ENCODE measurements at regions not wholly inside any gene's neighbourhood (a gene's known extent, or its start where the extent isn't known, plus 50 kb on each side); places are given as distances from the start of the nearest gene placed in this dataset.

DNA sequence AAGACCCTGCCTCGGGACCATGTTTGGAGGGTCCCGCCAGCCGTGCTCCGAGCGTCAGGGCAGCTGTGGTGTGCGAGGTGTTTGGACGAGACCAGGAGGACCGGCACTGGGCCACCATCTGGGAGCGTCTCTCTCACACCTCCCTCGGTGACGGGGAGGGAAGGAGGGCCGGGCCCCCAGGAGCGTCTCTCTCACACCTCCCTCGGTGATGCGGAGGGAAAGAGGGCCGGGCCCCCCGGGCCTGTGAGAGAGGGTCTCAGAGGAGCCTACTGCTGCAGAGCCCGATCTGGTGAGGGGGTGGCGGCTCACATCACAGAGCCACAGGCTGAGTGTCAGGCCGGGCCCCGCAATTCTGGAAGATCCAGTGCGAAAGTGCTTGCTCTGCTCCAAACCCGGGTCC is 65.8 kb upstream of the CFAP46 start:
- no CpG with 5 or more reads among the region's 23 CpGs for WGBS (ENCODE audit: extremely low coverage, insufficient read length, low lambda C conversion rate)
- DNase-seq, result no peak

More for the DNA sequence above, 65.8 kb upstream of the CFAP46 start:
- no peaks in the 10 kb centered on the region for H3K79me1 ChIP-seq (ENCODE audit: insufficient read depth, low read depth, low read length, poor library complexity, severe bottlenecking)
- no peaks in the 10 kb centered on the region for H3K79me2 ChIP-seq (ENCODE audit: insufficient read depth, low read length)
- H2AK5ac ChIP-seq (ENCODE audit: insufficient read length, low read length), result no peak overlapping the region
- no peak overlapping the region for H3K4ac ChIP-seq (ENCODE audit: low read depth, low read length)
- no peak overlapping the region for H4K8ac ChIP-seq (replicated peaks; ENCODE audit: insufficient read length, low read depth, low read length)
- H3K56ac ChIP-seq (ENCODE audit: insufficient read length, low read depth, low read length), result no peak overlapping the region
- no peaks in the 10 kb centered on the region for H3K36me3 Mint-ChIP-seq (ENCODE audit: insufficient read depth in 1 of 3, low read depth in 3 of 3)
- H4K91ac ChIP-seq (ENCODE audit: insufficient read length, low read depth, low read length), result no peak overlapping the region
- peaks cover 1 to 3% of the 10 kb centered on the region in 2 experiments; a peak in 3 of 4 replicates for H3K4me1 Mint-ChIP-seq
- no peak overlapping the region; the same call in 1 of the 2 replicates for H3K14ac ChIP-seq (ENCODE audit: insufficient read depth, low read length)
- H2BK5ac ChIP-seq (ENCODE audit: insufficient read length, low read length), result no peak overlapping the region
- H3K9me3 ChIP-seq (ENCODE audit: control insufficient read depth, low read depth, low read length), result no peaks in the 10 kb centered on the region
- H3K27me3 ChIP-seq (ENCODE audit: insufficient read depth, low read length), result no peaks in the 10 kb centered on the region
- no peak overlapping the region for H3K4me3 Mint-ChIP-seq
- no peak overlapping the region for H3K4me2 ChIP-seq (ENCODE audit: insufficient read depth, insufficient read length, low read length)
- H2AFZ ChIP-seq (ENCODE audit: low read length), result no peak overlapping the region
- H3T11ph ChIP-seq (ENCODE audit: low read length), result no peak overlapping the region
- no peak overlapping the region for H2BK20ac ChIP-seq (ENCODE audit: low read depth, low read length, poor library complexity, severe bottlenecking)
- H3K18ac ChIP-seq (ENCODE audit: insufficient read length, low read depth, low read length), result no peak overlapping the region
- H3K27me3 Mint-ChIP-seq (ENCODE audit: low read depth), result no peaks in the 10 kb centered on the region
- H3K23ac ChIP-seq (ENCODE audit: insufficient read length, low read depth, low read length), result no peak overlapping the region
- no peaks in the 10 kb centered on the region for H3K23me2 ChIP-seq (ENCODE audit: insufficient read length, low read depth, low read length, poor library complexity, severe bottlenecking)
- no peak overlapping the region for H2BK120ac ChIP-seq (ENCODE audit: low read depth, low read length, poor library complexity, severe bottlenecking)
- no peaks in the 10 kb centered on the region for H3K4me1 ChIP-seq (ENCODE audit: insufficient read depth, low read length)
- no peak overlapping the region for H4K5ac ChIP-seq (ENCODE audit: insufficient read length, low read depth, low read length)
- H3K9ac ChIP-seq (ENCODE audit: extremely low read depth, insufficient read length, low read length), result no peak overlapping the region
- no peak overlapping the region for H2BK12ac ChIP-seq (ENCODE audit: insufficient read length, low read depth, low read length)
- H4K20me1 ChIP-seq (ENCODE audit: control insufficient read depth, insufficient read depth, insufficient read length), result no peaks in the 10 kb centered on the region
- no peaks in the 10 kb centered on the region for H3K9me3 Mint-ChIP-seq
- H3K27ac Mint-ChIP-seq, result peak overlapping the region in 1 of 3 experiments; percentile 70; a peak in 1 of 7 replicates
- H3K27ac ChIP-seq (ENCODE audit: insufficient read length, low read depth, low read length), result no peak overlapping the region
- TF ChIP-seq CTCF (conservative IDR thresholded peaks at IDR 0.05), result no peak
- no peak overlapping the region for H2BK15ac ChIP-seq (ENCODE audit: low read depth, low read length)

All from H9 (cell line).